HUES64 (cell line): ENCODE measurements at regions not wholly inside any gene's neighbourhood (a gene's known extent, or its start where the extent isn't known, plus 50 kb on each side); places are given as distances from the start of the nearest gene placed in this dataset.

Source experiments
- H3K27ac ChIP-seq: 2 replicates; pipeline ENCODE4 v1.7.0; 2013; ENCODE audit warnings: low read depth, low read length, inconsistent platforms
- H3K27me3 ChIP-seq: 2 replicates; pipeline ENCODE4 v1.6.1; 2013; ENCODE audit warnings: mild to moderate bottlenecking, low read length; ENCODE audit not compliant: insufficient read depth
- H3K36me3 ChIP-seq: 2 replicates; pipeline ENCODE4 v1.6.1; 2013; ENCODE audit warnings: mild to moderate bottlenecking, low read length; ENCODE audit not compliant: insufficient read depth
- H3K4me1 ChIP-seq: 2 replicates; pipeline ENCODE4 v1.6.1; 2013; ENCODE audit warnings: mild to moderate bottlenecking, low read length, moderate library complexity; ENCODE audit not compliant: insufficient read depth
- H3K4me3 ChIP-seq: 2 replicates; pipeline ENCODE4 v1.5.1; 2013; ENCODE audit warnings: mild to moderate bottlenecking, low read length, moderate library complexity
- H3K9ac ChIP-seq: 2 replicates; pipeline ENCODE4 v1.6.1; 2013; ENCODE audit warnings: mild to moderate bottlenecking, low read depth, low read length
- H3K9me3 ChIP-seq: 2 replicates; pipeline ENCODE4 v1.6.1; 2013; ENCODE audit warnings: low read depth, low read length; ENCODE audit not compliant: insufficient read depth
- WGBS: fragments of 150-250, 120-280 bp; methylation state at CpG from one replicate; pipeline ENCODE4 v1.1.7; 2013; ENCODE audit warnings: missing lambda C conversion rate; 5-methylcytosine and 5-hydroxymethylcytosine counted together

DNA sequence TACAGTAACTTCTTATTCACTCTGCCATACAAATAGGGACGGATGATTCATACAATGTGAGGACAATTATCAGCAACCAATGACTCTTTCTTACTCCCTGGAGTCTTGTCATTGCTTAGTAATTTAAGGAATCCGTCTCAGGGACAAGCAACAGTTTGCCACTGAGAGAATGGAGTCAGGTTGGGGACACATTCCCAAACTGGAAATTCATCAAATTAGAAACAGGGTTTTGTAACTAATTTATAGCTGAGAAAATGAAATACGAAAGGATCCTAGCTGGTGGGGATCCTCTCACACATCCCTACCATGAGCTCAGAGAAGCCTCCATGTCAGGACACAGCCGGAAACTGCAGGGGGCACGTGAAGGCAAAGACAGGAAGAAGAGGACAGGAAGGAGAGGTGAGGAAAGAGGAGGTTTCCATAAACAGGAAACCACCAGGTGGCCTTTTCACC is 50.4 kb upstream of the KDR start:
- Histone ChIP-seq H3K9me3 (no peaks in the 10 kb centered on the region), H3K4me1 (peaks cover 33% of the 10 kb centered on the region), H3K27me3 (no peaks in the 10 kb centered on the region), H3K9ac (no peak overlapping the region; the same call in 1 of the 2 replicates), H3K27ac (peak overlapping the region; percentile 56), H3K4me3 (no peak overlapping the region; the same call in 1 of the 2 replicates), H3K36me3 (no peaks in the 10 kb centered on the region)
- WGBS = 77% methylated on average over 4 of the region's 5 CpGs

DNA sequence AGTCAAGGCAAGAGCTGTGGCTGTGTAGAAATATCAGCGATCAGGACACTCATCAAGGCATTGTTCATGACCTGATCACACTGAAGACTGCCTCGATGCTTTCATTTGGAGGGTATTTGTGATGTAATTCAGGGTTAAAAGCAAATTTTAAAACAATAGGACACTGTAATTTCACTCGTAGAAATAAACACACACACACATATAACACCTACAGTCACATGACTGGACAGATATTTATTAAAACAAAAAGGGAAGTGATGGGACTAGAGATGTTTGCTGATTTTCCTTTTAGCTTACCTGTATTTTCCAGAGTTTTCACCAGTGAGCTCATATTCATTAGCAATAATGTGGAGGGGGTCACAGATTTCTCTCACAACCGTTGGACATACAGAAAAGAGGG is 51.1 kb upstream of the KDR start:
- H3K4me3 ChIP-seq = no peak overlapping the region; the same call in 1 of the 2 replicates
- 91% methylated on average over 3 of the region's 4 CpGs for WGBS
- H3K9me3 ChIP-seq = no peaks in the 10 kb centered on the region
- no peaks in the 10 kb centered on the region for H3K27me3 ChIP-seq
- H3K9ac ChIP-seq = no peak overlapping the region; the same call in 1 of the 2 replicates
- H3K36me3 ChIP-seq = no peaks in the 10 kb centered on the region
- peak overlapping the region; percentile 19; the same call in 1 of the 2 replicates for H3K27ac ChIP-seq
- peaks cover 40% of the 10 kb centered on the region for H3K4me1 ChIP-seq

DNA sequence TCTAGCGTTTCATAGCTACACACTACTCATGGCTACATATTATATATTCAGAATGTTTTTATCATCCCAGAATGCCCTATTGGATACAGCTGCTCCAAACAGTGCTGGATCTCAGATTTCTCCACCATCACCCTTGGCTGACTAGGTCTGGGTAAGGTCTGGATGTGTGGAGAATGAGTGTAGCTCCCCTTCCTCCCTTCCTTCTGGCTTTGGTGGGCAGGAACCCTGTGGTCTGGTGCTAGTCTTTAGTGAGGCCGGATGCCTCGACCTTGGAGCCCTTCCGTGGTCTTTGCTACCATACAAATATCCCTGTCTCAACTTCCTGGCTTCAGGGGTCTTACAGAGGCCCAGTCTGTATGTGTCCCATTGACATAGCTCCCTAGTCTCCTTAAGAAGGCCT is 52.1 kb upstream of the KDR start:
- no peaks in the 10 kb centered on the region for H3K36me3 ChIP-seq
- H3K4me3 ChIP-seq = no peak overlapping the region
- H3K27ac ChIP-seq = no peak overlapping the region
- H3K27me3 ChIP-seq = no peaks in the 10 kb centered on the region
- no peaks in the 10 kb centered on the region for H3K9me3 ChIP-seq
- no peak overlapping the region for H3K9ac ChIP-seq
- peaks cover 39% of the 10 kb centered on the region for H3K4me1 ChIP-seq
- 97% methylated on average over 3 of the region's 4 CpGs for WGBS

DNA sequence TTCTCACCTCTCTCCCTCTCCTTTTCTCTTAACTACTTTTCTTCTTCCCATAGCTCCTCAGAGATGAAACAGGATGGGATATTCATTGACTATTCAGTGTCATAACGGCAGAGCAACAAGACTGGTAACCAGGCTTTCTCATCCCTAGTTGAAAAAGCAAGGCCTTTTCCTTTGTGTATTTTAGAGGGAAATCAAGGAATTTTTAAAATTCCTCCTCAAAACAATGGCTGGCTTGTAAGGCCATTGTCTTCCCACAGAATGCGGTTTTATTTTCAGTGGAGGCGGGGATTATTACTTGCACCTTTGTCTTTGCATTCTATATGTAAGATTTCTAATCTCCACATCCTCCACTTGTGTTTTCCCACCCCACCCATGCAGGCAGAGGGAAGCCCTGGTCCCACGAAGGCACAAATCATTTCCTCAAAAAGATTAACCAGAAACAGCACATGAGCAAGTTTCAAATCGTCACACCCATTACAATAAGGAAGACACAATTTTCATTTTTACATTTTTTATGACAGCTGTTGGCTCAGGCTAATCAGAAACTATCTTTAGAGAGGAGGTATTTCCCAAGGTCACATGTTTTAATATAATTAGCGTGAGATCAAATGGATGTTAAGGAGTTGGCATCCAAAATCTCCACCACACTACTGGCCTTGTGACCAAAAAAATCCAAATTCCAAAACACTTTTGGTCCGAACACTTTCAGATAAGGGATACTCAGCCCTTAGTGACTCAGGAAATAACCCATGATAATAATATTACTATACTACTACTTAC is 53.0 kb upstream of the KDR start:
- 94% methylated on average over 7 of the region's 7 CpGs for WGBS
- no peak overlapping the region for H3K4me3 ChIP-seq
- H3K27me3 ChIP-seq = no peaks in the 10 kb centered on the region
- H3K27ac ChIP-seq = no peak overlapping the region
- no peaks in the 10 kb centered on the region for H3K9me3 ChIP-seq
- H3K9ac ChIP-seq = no peak overlapping the region
- no peaks in the 10 kb centered on the region for H3K36me3 ChIP-seq
- H3K4me1 ChIP-seq = peaks cover 34% of the 10 kb centered on the region

DNA sequence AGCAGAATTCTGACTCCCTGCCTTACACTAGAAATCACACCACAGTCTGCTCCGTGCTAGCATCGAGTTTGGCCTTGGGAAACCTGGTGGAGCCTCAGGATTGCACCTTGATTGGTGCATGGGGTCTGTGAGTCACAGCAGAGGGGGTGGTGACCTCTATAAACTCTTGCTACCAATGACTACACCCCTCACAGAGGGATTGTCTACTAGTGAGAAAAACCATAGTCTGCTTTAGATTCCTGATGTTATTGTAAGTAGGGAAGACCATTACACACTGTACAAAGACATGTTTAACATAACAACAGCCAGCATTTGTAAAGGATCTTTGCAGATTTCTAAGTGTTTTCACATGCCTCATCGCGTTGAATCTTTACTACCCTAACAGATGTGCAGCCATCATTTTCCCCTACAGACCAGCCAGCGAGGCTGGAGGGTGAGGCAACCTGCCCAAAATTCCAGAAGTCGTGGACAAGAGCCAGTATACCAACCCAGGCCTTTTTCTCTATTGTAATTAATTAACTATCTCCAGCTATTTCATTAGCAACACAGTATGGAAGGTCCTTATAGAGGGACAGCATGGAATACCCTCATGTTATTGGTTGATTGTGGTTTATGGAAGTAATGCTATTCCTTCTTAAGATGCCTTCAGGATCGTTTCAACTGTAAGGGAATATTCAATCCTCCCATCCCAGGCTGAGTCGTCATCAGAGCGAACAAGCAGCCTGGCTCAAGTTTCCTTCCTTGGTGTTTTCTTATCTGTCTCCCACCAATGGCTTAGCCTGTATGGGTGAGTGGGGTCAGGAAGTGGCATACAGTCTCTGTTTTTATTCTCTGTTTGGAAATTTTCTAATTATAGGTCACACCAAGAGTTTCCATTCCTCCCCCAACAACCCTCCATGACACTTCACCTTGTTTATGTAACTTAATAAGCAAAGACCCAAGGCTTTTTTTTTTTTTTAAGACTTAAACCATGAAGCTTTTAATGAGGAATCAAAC is 55.9 kb upstream of the KDR start:
- H3K27me3 ChIP-seq = no peaks in the 10 kb centered on the region
- H3K9ac ChIP-seq = no peak overlapping the region
- H3K4me3 ChIP-seq = no peak overlapping the region
- H3K27ac ChIP-seq = no peak overlapping the region; the same call in 1 of the 2 replicates
- H3K4me1 ChIP-seq = peaks cover 37% of the 10 kb centered on the region
- H3K9me3 ChIP-seq = no peaks in the 10 kb centered on the region
- WGBS = 66% methylated on average over 9 of the region's 9 CpGs
- no peaks in the 10 kb centered on the region for H3K36me3 ChIP-seq

DNA sequence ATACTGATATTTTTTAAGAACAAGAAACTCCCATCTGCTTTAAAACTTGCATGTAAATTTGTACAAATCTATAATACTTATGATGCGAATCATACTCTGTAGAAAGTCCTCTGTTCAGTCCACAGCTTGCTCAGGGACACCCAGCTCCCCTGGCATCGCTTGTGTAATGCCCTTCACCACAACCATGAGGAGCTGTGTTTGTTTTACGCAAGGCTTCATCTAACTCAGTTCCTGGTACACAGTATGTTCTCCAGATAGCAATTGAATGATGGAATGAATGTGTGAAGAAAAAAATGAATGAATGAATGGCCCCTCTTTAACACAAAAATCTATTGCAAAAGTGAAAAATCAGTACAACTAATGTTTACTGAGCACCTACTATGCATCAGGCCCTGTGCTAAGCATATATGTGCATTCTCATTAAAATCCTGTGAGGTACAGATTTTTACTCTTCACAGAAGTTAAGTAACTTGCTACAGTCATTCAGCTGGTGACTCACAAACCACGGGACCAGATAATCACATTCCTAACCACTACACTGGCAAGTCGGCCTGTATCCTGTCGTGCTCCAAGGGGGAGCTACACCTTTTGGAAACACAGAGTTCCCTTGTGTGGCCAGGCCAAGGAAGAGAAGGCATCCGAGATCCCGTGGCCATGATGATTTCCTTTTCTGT is 58.7 kb upstream of the KDR start:
- H3K4me1 ChIP-seq = peaks cover 50% of the 10 kb centered on the region
- WGBS = 54% methylated on average over 8 of the region's 8 CpGs
- H3K4me3 ChIP-seq = no peak overlapping the region

DNA sequence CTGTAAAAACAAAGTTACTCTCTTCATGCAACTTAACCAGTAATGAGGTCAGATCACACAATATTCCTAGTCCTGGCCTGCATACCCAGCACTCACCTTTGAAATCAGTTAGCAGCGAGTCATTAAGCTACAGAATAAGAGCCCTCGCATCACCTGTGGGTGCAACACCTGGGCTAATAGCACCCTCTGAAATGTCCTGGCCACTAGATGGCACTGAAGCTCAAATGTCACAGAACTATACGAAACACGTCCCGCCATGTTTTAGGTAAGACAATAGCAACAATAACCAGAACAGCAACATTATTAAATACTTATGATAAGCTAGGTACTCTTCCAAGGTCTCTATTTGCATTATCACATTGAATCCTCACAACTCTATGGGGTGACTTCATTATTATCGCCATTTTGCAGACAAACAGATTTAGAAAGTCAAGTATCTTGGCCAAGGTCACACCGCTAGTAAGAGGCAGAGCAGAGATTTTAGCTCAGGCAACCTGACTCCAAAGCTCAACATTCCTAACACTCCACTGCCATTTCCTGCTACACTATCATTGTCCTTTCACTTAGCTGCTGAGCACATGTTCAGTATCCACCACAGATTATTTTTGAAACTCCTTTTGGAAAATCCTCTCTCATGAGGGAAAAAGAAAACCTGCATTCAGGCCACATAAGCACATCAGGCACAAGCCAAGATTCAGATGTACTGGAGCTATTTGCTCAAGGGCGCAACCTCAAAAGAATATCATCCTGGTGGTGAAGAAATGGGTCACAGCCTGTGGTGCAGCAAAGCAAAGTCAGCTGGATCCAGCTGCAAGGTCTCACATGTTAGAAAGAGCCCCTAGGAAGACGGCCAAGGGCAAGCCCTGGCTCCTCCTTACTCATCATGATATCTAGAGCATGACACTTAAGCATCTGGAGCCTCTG is 59.5 kb upstream of the KDR start:
- peaks cover 50% of the 10 kb centered on the region for H3K4me1 ChIP-seq
- no peak overlapping the region for H3K9ac ChIP-seq
- peak overlapping the region; percentile 24; the same call in 1 of the 2 replicates for H3K27ac ChIP-seq
- no peaks in the 10 kb centered on the region for H3K36me3 ChIP-seq
- 79% methylated on average over 9 of the region's 9 CpGs for WGBS
- H3K27me3 ChIP-seq = no peaks in the 10 kb centered on the region
- H3K9me3 ChIP-seq = 0 out of 2 replicates have a peak, but pooled peaks cover 4% of the 10 kb centered on the region
- H3K4me3 ChIP-seq = no peak overlapping the region

More for the DNA sequence above, 58.7 kb upstream of the KDR start:
- Histone ChIP-seq H3K36me3 (no peaks in the 10 kb centered on the region), H3K27me3 (no peaks in the 10 kb centered on the region), H3K9me3 (no peaks in the 10 kb centered on the region), H3K27ac (peak overlapping the region; percentile 24), H3K9ac (no peak overlapping the region)

DNA sequence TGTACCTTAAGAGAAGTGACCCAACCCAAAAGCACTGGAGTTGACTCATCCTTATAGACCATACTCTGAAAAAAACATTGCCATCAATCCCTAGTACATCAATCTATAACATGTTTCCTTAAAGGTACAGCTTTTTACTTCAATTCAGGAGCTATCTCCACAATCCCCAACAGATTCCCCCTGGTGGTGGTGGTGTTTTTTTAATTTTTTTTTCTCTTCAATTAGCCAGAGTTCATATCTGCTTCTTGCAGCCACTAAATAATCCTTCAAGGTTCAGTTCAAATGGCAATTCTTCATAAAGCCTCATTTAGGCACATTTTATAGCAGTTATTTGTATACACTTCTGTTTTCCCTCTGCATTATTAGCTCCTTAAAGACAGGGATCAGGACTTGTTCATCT is 60.7 kb upstream of the KDR start:
- Histone ChIP-seq H3K36me3 (no peaks in the 10 kb centered on the region), H3K27ac (peak overlapping the region; percentile 79; the same call in 1 of the 2 replicates), H3K4me3 (no peak overlapping the region), H3K27me3 (no peaks in the 10 kb centered on the region), H3K9ac (no peak overlapping the region), H3K4me1 (peaks cover 45% of the 10 kb centered on the region), H3K9me3 (0 out of 2 replicates have a peak, but pooled peaks cover 4% of the 10 kb centered on the region)

DNA sequence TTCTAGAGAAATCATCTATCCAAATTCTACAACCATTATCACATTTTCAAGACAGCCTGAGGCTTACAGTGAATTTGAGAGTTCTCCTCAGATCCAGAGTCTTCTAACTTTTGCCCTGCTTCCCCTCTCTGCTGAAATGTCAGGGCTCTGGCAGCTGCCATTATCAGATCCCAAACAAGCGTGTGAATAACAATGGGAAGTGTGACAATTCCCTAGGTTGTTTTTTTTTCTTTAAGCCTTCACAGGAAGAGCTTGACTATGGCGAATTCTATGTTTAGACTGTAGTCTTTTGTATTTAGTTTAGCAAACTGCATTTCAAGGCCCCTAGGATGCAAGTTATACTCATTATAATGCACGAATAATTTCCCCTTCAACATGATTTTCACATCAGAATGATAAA is 61.3 kb upstream of the KDR start:
- Histone ChIP-seq H3K27me3 (no peaks in the 10 kb centered on the region), H3K9me3 (0 out of 2 replicates have a peak, but pooled peaks cover 4% of the 10 kb centered on the region), H3K4me3 (no peak overlapping the region), H3K36me3 (no peaks in the 10 kb centered on the region), H3K9ac (no peak overlapping the region), H3K4me1 (peaks cover 39% of the 10 kb centered on the region), H3K27ac (peak overlapping the region; percentile 79; the same call in 1 of the 2 replicates)
- WGBS = 0% methylated on average over 2 of the region's 3 CpGs

DNA sequence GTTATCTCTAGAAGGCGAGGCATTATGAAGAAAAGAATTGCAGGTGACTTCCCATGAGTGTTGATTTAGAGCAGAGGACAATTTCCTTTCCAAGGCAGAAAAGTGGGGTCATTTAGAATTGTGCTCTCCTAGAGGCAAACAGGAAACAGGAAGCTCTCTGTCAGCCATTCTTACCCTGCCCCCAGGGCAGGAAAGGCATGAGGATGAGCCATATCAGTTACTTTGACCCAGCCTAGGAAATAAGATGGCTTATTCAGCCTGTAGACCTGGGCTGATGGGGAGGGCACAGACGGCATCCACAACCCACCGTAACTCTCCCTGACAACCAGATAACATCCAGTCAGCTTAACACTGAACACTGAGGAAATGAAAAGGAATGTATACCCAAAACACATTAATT is 88.8 kb upstream of the KDR start:
- Histone ChIP-seq H3K9ac (no peak overlapping the region), H3K36me3 (no peaks in the 10 kb centered on the region), H3K27ac (no peak overlapping the region), H3K4me3 (no peak overlapping the region), H3K9me3 (no peaks in the 10 kb centered on the region), H3K4me1 (peaks cover 8% of the 10 kb centered on the region), H3K27me3 (no peaks in the 10 kb centered on the region)
- 84% methylated on average over 3 of the region's 3 CpGs for WGBS
